Trophoblast cell (in vitro differentiated cells and primary cell): ENCODE measurements at regions not wholly inside any gene's neighbourhood (a gene's known extent, or its start where the extent isn't known, plus 50 kb on each side); places are given as distances from the start of the nearest gene placed in this dataset.

ENCODE experiments used
- DNase-seq, 2 donors: peaks; one replicate each; pipeline ENCODE4 v3.0.0-alpha.2; 2016
- H2AFZ ChIP-seq: 2 replicates; pipeline ENCODE4 v1.6.1; 2013; ENCODE audit warnings: low read length, moderate library complexity, mild to moderate bottlenecking; ENCODE audit not compliant: insufficient read depth, poor library complexity
- H2AK5ac ChIP-seq: 2 replicates; pipeline ENCODE4 v1.6.1; 2013; ENCODE audit warnings: mild to moderate bottlenecking, low read length
- H2BK120ac ChIP-seq: 2 replicates; pipeline ENCODE4 v1.6.1; 2013; ENCODE audit warnings: low read length, mild to moderate bottlenecking, moderate library complexity; ENCODE audit not compliant: insufficient read depth, poor library complexity
- H2BK12ac ChIP-seq: 2 replicates; pipeline ENCODE4 v1.6.1; 2013; ENCODE audit warnings: mild to moderate bottlenecking, low read length, moderate library complexity
- H2BK5ac ChIP-seq: 2 replicates; pipeline ENCODE4 v1.6.1; 2013; ENCODE audit warnings: low read length, low read depth, moderate library complexity, mild to moderate bottlenecking; ENCODE audit not compliant: poor library complexity
- H3K14ac ChIP-seq: 2 replicates; pipeline ENCODE4 v1.6.1; 2013; ENCODE audit warnings: mild to moderate bottlenecking, low read length
- H3K18ac ChIP-seq: 2 replicates; pipeline ENCODE4 v1.6.1; 2013; ENCODE audit warnings: mild to moderate bottlenecking, low read length
- H3K23ac ChIP-seq: 2 replicates; pipeline ENCODE4 v1.6.1; 2013; ENCODE audit warnings: low read length
- H3K27ac ChIP-seq: 2 replicates; pipeline ENCODE4 v1.5.1; 2013; ENCODE audit warnings: low read depth, mild to moderate bottlenecking, inconsistent platforms, low read length, moderate library complexity
- H3K27me3 ChIP-seq: 2 replicates; pipeline ENCODE4 v1.6.1; 2013; ENCODE audit warnings: inconsistent platforms, mild to moderate bottlenecking, low read length, moderate library complexity; ENCODE audit not compliant: insufficient read depth
- H3K36me3 ChIP-seq, 2 experiments: 1 replicate in 1 of 2; 2 replicates in 1 of 2; pipeline ENCODE4 v1.6.1; 2013; ENCODE audit warnings: low read length in 2 of 2, mild to moderate bottlenecking in 2 of 2, moderate library complexity in 1 of 2; ENCODE audit not compliant: insufficient read depth in 2 of 2, control insufficient read depth in 1 of 2
- H3K4ac ChIP-seq: 2 replicates; pipeline ENCODE4 v1.6.1; 2013; ENCODE audit warnings: low read depth, mild to moderate bottlenecking, low read length, moderate library complexity
- H3K4me1 ChIP-seq, 2 experiments: 1 replicate in 1 of 2; 2 replicates in 1 of 2; pipeline ENCODE4 v1.6.1; 2013; ENCODE audit warnings: low read length in 2 of 2, mild to moderate bottlenecking in 2 of 2, moderate library complexity in 1 of 2; ENCODE audit not compliant: insufficient read depth in 2 of 2, control insufficient read depth in 1 of 2
- H3K4me2 ChIP-seq: 2 replicates; pipeline ENCODE4 v1.6.1; 2013; ENCODE audit warnings: inconsistent platforms, mild to moderate bottlenecking, low read length, moderate library complexity
- H3K4me3 ChIP-seq: 2 replicates; pipeline ENCODE4 v1.5.1; 2013; ENCODE audit warnings: mild to moderate bottlenecking, low read depth, low read length, inconsistent platforms
- H3K79me1 ChIP-seq: one replicate; pipeline ENCODE4 v1.6.1; 2013; ENCODE audit warnings: low read length
- H3K79me2 ChIP-seq: 2 replicates; pipeline ENCODE4 v1.6.1; 2013; ENCODE audit warnings: low read length, mild to moderate bottlenecking; ENCODE audit not compliant: control insufficient read depth, insufficient read depth, poor library complexity
- H3K9ac ChIP-seq: 2 replicates; pipeline ENCODE4 v1.6.1; 2013; ENCODE audit warnings: mild to moderate bottlenecking, low read length
- H3K9me3 ChIP-seq: 2 replicates; pipeline ENCODE4 v1.6.1; 2013; ENCODE audit warnings: low read depth, mild to moderate bottlenecking, control low read depth, inconsistent platforms, low read length; ENCODE audit not compliant: insufficient read depth
- H4K12ac ChIP-seq: 2 replicates; pipeline ENCODE4 v1.6.1; 2013; ENCODE audit warnings: low read depth, mild to moderate bottlenecking, low read length, moderate library complexity
- H4K8ac ChIP-seq: 2 replicates; pipeline ENCODE4 v1.6.1; 2013; ENCODE audit warnings: low read depth, mild to moderate bottlenecking, low read length, moderate library complexity
- H4K91ac ChIP-seq: one replicate; pipeline ENCODE4 v1.6.1; 2013; ENCODE audit warnings: low read depth, mild to moderate bottlenecking, low read length, moderate library complexity
- WGBS: extraction: QIAGEN DNeasy Blood & Tissue Kit; methylation state at CpG from one replicate; pipeline ENCODE4 v1.1.7; 2013; ENCODE audit warnings: missing lambda C conversion rate; ENCODE audit not compliant: insufficient read length, insufficient coverage; ENCODE audit errors: extremely low coverage; 5-methylcytosine and 5-hydroxymethylcytosine counted together

DNA sequence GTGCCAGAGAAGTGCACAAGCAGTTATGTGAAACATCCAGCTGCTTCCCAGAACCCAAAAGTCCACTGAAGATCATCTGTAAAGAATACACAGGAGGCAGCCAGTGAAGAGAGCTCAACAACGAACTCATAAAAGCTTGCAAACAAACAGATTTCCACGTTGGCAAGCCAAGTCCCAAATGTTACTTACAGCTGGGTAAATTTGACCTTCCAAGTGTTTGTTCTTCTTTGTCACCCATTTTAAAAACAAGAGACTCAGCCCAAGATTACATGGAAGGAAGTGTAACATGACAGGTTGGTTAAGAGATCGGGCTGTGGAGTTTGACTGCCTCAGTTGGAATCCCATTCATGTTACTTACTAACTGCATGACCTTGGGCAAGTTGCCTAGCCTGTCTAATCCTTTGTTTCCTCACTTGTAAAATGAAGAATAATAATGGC is 174.9 kb upstream of the PAPPA start:
- WGBS, result no CpG with 5 or more reads among the region's 3 CpGs

GRCh38 chr9:115980054-115980453 is 173.5 kb upstream of the PAPPA start:
- Histone ChIP-seq H2AFZ (no peak overlapping the region), H3K4me3 (no peak overlapping the region), H4K8ac (no peak overlapping the region), H3K14ac (no peak overlapping the region), H3K9ac (no peak overlapping the region), H3K79me2 (no peaks in the 10 kb centered on the region), H2AK5ac (no peak overlapping the region), H3K27me3 (no peaks in the 10 kb centered on the region), H4K91ac (no peak overlapping the region), H3K23ac (no peak overlapping the region), H3K36me3 (no peaks in the 10 kb centered on the region), H3K9me3 (no peaks in the 10 kb centered on the region), H2BK120ac (no peak overlapping the region), H4K12ac (no peak overlapping the region), H3K4ac (no peak overlapping the region), H3K27ac (no peak overlapping the region), H3K18ac (no peak overlapping the region), H3K4me2 (no peak overlapping the region), H3K79me1 (no peaks in the 10 kb centered on the region), H2BK12ac (no peak overlapping the region), H3K4me1 (no peaks in the 10 kb centered on the region), H2BK5ac (no peak overlapping the region)
- WGBS, result no CpG with 5 or more reads among the region's 2 CpGs
- DNase-seq, result no peak

More for the DNA sequence above, 174.9 kb upstream of the PAPPA start:
- H2AK5ac ChIP-seq, result no peak overlapping the region
- no peak overlapping the region for H4K91ac ChIP-seq
- H3K9me3 ChIP-seq, result no peaks in the 10 kb centered on the region
- H3K27me3 ChIP-seq, result no peaks in the 10 kb centered on the region
- no peak overlapping the region for H3K4me3 ChIP-seq
- H3K79me1 ChIP-seq, result no peaks in the 10 kb centered on the region
- H2BK12ac ChIP-seq, result no peak overlapping the region
- no peaks in the 10 kb centered on the region for H3K4me1 ChIP-seq
- no peak overlapping the region for H2BK120ac ChIP-seq
- H4K8ac ChIP-seq, result no peak overlapping the region
- no peak overlapping the region for H3K9ac ChIP-seq
- DNase-seq, result no peak
- no peak overlapping the region for H4K12ac ChIP-seq
- no peak overlapping the region for H2AFZ ChIP-seq
- no peak overlapping the region for H3K23ac ChIP-seq
- no peak overlapping the region for H3K4ac ChIP-seq
- H3K14ac ChIP-seq, result no peak overlapping the region
- H2BK5ac ChIP-seq, result no peak overlapping the region
- no peaks in the 10 kb centered on the region for H3K36me3 ChIP-seq
- no peaks in the 10 kb centered on the region for H3K79me2 ChIP-seq
- no peak overlapping the region for H3K4me2 ChIP-seq
- H3K27ac ChIP-seq, result no peak overlapping the region
- no peak overlapping the region for H3K18ac ChIP-seq

GRCh38 chr9:115980502-115980901 is 173.1 kb upstream of the PAPPA start:
- Histone ChIP-seq H2AFZ (no peak overlapping the region), H4K8ac (no peak overlapping the region), H2BK12ac (no peak overlapping the region), H3K79me1 (no peaks in the 10 kb centered on the region), H3K27ac (no peak overlapping the region), H3K18ac (no peak overlapping the region), H3K36me3 (no peaks in the 10 kb centered on the region), H3K23ac (no peak overlapping the region), H3K14ac (no peak overlapping the region), H2BK120ac (no peak overlapping the region), H4K12ac (no peak overlapping the region), H3K4me2 (no peak overlapping the region), H3K4me1 (no peaks in the 10 kb centered on the region), H3K4me3 (no peak overlapping the region), H4K91ac (no peak overlapping the region), H2BK5ac (no peak overlapping the region), H3K9me3 (no peaks in the 10 kb centered on the region), H3K4ac (no peak overlapping the region), H3K79me2 (no peaks in the 10 kb centered on the region), H2AK5ac (no peak overlapping the region), H3K27me3 (no peaks in the 10 kb centered on the region), H3K9ac (no peak overlapping the region)
- DNase-seq, result no peak
- no CpG with 5 or more reads among the region's 1 CpG for WGBS

DNA sequence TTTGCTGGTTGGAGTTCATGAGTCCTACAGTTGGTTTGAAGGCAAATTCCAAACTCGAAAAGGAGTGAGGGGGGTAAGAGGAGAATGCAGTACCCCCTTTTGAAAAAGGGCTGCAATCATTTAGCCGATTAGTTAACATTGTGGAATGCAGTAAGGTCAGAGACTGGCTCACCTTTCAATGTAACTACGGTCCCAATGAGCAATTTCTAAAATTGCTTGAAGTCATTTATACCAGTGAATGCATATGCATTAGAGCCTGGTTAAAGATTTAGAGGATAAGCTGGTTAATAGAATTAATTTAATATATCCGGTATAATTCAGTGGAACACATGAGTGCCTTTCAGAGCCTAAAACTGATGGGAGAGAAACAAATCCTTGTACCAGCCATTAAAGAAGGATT is 172.6 kb upstream of the PAPPA start:
- Histone ChIP-seq H3K4ac (no peak overlapping the region), H3K9me3 (no peaks in the 10 kb centered on the region), H3K79me2 (no peaks in the 10 kb centered on the region), H4K12ac (no peak overlapping the region), H2BK5ac (no peak overlapping the region), H3K14ac (no peak overlapping the region), H3K27ac (no peak overlapping the region), H3K9ac (no peak overlapping the region), H3K4me2 (no peak overlapping the region), H3K36me3 (no peaks in the 10 kb centered on the region), H4K91ac (no peak overlapping the region), H4K8ac (no peak overlapping the region), H3K23ac (no peak overlapping the region), H3K27me3 (no peaks in the 10 kb centered on the region), H3K4me1 (no peaks in the 10 kb centered on the region), H3K18ac (no peak overlapping the region), H2BK12ac (no peak overlapping the region), H2AK5ac (no peak overlapping the region), H2BK120ac (no peak overlapping the region), H3K4me3 (no peak overlapping the region), H3K79me1 (no peaks in the 10 kb centered on the region), H2AFZ (no peak overlapping the region)
- DNase-seq, result no peak
- no CpG with 5 or more reads among the region's 4 CpGs for WGBS
